ENCODE measurements at regions not wholly inside any gene's neighbourhood (a gene's known extent, or its start where the extent isn't known, plus 50 kb on each side); places are given as distances from the start of the nearest gene placed in this dataset.

DNA sequence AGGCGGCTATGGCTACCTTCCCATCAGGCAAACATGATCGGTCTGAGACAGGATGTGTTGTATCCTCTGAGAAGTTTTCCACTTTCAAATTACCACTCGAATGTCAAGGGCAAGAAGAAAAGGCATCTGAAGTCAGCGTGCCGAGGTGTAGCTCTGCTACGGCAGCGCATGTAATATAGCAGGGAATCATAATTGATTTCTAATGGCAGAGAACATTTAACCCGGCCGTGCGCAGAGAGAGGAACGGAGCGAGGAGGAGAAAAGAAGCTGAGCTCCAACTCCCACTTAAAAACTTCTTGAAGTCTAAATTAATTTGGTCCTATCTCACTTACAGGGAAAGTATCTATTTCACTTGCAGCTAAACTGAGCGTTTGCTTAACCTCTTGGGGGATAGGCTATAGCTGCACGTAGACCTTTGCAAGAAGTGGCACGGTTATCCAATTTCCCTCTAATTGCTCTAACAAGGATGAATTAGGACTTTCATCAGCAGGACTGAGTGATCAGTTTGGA lies 137.3 kb upstream of the KIRREL3 start:
- in situ Hi-C loops (cut with MboI; ENCODE audit: low sequenced_read_pairs), result no loop called here

DNA sequence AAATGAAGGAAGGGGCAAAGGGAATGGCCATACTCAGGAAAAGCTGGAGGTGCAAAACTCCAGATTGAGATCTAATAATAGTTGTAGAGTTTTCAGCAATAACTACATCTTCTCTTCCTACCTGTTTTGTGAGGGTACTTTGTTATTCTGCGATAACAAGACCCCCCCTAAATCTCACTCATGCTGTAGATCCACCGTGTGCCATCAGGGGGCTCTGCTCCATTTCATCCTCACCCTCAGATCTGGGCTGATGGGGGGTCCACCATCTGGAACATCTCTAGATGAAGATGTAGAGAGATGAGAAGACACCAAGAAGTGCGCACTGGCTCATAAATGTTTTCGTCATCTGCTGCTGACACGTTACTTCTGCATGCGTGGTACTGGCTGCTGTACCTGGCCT lies 135.9 kb upstream of the KIRREL3 start:
- in situ Hi-C loops (cut with MboI; ENCODE audit: low sequenced_read_pairs), result no loop called here

- in situ Hi-C loops (cut with MboI; ENCODE audit: low sequenced_read_pairs), result no loop called here
Observed at GRCh38 chr11:127135256-127135655, 134.7 kb upstream of the KIRREL3 start.

- in situ Hi-C loops (cut with MboI; ENCODE audit: low sequenced_read_pairs), result no loop called here
Observed at GRCh38 chr11:127133061-127133460, 132.5 kb upstream of the KIRREL3 start.

DNA sequence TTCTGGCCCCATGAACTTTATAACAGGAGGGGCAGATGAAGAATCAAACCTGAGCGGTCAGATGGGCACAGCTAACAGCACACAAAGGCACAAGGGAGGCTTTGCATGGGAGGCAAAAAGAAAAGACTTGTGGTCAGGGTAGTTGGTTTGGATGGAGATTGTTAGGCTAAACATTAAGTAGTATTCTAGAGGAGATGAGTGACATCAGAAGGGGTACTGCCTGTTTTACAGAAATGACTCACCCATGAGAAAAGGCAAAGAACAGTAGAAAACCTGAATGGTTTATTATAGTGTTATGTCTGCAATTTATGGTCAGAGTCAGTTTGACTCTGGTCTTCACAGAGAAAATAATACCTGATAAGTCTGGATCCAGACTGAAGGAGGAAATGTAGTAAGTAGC lies 129.8 kb upstream of the KIRREL3 start:
- in situ Hi-C loops (cut with MboI; ENCODE audit: low sequenced_read_pairs), result no loop called here

DNA sequence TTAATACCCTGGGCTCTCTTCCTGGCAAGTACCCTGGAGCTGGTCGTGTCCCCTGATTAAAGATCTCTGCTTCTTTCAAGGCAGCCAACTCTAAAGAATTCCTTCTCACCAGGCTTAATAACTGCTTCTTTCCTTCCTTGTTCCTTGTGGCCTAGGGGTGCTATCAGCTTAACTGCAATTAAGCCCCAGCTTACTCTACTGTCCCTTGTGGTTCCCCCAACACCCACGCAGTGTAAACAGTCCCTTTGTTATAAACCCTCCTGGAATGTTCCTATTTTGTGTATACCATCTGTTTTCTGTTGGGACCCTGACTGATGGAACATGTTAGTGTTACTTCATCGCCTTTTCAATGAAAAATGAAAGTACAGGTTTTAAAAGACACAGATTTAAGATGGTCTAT lies 126.4 kb upstream of the KIRREL3 start:
- in situ Hi-C loops (cut with MboI; ENCODE audit: low sequenced_read_pairs), result no loop called here

DNA sequence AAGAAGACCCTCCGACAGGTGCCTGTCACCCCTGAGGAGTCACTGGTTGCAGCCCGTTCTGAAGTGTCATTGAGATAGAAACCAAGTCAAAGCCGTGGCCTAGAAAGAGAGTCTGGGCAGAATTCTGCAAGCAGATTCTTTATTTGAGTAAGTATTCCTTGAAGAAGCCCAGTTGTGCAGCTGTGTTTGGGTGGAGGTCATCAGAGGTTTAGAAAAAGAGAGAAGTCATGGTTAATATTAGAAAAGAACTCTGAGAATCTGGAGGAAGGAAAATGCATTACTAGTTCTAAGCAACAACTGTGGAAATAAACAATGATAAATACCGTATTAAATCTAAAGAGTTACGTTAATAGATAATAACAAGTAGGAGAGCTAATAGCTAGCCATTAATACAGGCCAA lies 118.8 kb upstream of the KIRREL3 start:
- in situ Hi-C loops (cut with MboI; ENCODE audit: low sequenced_read_pairs), result no loop called here

- in situ Hi-C loops (cut with MboI; ENCODE audit: low sequenced_read_pairs), result no loop called here
Observed at GRCh38 chr11:127118811-127119210, 118.2 kb upstream of the KIRREL3 start.

DNA sequence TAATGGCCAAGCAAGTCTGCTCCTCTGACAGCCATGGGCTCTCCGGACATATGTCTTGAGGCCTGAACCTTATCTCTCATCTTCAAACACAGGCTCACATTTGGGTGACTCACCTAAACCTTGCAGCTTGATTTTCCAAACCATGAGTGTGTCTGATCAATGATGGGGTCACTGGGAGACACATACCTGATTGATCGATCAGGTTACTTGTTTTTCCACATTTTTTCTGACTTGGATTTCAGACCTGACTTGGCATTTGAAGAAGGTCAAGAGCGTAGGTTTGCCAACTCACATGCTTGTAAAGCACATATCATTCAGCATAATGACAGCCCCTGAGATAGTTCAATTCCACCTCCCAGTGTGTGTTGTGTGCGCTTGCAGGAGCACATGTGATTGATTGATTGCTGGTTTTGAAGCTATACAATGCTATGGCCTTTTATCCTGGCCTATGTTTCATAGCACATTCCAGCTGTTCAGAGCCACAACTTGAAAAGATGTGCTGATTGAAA lies 116.7 kb upstream of the KIRREL3 start:
- in situ Hi-C loops (cut with MboI; ENCODE audit: low sequenced_read_pairs), result no loop called here

GRCh38 chr11:127115844-127116243 lies 115.3 kb upstream of the KIRREL3 start:
- in situ Hi-C loops (cut with MboI; ENCODE audit: low sequenced_read_pairs), result no loop called here

DNA sequence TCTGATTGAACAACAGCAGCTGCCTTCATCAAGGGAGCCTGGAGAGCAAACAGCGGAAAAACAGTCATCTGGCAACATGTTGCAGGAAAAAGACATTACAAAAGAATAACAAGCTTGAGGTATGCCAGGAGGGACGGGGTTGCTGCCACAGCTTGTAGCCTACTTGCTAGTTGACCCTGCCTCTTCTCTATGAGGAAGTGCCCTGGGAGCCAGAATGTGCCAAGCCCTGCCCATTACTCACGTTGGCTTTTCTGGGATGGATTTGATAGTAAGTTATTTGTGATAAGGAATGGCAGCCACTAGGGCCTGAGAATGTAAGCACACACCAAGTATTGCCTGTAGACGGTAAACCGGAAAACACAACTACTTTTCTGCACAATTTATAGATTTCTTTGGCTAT lies 113.5 kb upstream of the KIRREL3 start:
- in situ Hi-C loops (cut with MboI; ENCODE audit: low sequenced_read_pairs), result no loop called here

GRCh38 chr11:127110542-127110941 lies 110.0 kb upstream of the KIRREL3 start:
- in situ Hi-C loops (cut with MboI; ENCODE audit: low sequenced_read_pairs), result no loop called here

DNA sequence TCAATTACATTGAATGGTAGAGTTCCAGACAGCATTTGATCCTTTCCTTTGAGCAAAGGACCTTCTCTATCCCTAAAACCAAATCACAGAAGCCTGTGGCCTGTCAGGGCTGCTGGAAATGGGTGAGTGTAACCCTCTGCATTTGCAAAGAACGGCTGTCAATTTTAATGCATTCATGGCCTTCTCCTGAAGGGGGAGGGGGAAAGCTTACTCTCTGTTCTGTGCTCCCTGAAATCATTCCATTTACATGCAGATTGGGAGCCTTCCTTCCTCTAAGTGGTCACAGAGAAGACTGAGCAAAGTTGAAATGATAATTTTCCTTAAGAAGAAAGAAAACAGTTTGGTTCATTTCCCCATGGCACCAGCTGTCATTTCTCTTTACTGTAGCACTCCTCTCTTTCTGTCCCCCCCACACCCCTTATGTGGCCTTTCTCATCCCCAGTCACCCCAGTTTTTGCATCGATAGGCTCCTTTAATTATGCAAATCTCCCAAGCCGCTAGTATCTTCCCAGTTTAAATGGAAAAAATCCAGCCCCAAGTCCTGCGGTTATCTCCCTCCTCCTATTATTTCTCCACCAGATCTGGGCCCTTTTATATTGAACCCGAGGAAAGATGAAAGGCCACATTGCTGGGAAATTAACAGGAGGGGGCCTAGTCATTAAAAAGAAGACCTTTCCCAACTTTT lies 109.4 kb upstream of the KIRREL3 start:
- in situ Hi-C loops (cut with MboI; ENCODE audit: low sequenced_read_pairs), result no loop called here

- in situ Hi-C loops (cut with MboI; ENCODE audit: low sequenced_read_pairs), result no loop called here
Observed at GRCh38 chr11:127108838-127109237, 108.3 kb upstream of the KIRREL3 start.

- in situ Hi-C loops (cut with MboI; ENCODE audit: low sequenced_read_pairs), result no loop called here
Observed at GRCh38 chr11:127106938-127107337, 106.4 kb upstream of the KIRREL3 start.

- in situ Hi-C loops (cut with MboI; ENCODE audit: low sequenced_read_pairs), result no loop called here
Observed at GRCh38 chr11:127105593-127106541, 105.3 kb upstream of the KIRREL3 start.

DNA sequence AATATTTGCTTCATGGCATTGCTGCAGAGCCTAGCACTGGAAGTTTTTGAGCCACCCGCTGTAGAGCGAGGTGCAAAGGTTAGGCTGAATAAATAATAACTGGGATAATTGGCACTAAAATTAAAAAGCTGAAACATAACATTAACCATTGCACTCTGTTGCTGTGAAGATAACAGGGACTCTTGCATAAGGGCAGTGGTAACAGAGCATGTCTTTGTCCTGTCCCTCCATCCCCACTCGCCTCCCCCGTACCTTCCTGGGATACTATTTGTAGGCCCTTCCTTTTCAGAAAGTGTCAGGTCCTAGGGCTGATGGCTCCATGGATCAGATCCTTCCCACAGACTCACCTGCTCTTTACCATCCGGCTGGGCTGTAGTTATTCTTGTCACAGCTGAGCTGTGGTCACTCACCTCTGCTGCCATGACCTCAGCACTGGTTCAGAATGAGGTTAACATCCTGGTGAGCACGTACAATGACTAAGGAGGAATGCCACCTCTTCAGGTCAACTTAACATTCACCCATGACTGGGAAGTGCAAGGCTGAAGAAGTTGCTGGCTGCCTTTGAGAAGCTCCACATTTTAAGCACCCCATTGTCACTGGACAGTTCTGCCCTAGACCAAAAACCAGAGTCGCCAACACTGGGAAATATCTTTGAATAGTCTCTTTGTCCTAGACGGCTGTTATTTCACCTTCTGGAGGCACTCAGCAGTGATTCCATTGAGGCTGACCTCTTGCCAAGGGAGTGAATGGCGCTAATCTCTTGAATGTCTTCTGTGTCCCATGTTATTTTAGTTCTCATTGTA lies 103.2 kb upstream of the KIRREL3 start:
- in situ Hi-C loops (cut with MboI; ENCODE audit: low sequenced_read_pairs), result no loop called here

- in situ Hi-C loops (cut with MboI; ENCODE audit: low sequenced_read_pairs), result no loop called here
Observed at GRCh38 chr11:127098684-127099083, 98.1 kb upstream of the KIRREL3 start.

DNA sequence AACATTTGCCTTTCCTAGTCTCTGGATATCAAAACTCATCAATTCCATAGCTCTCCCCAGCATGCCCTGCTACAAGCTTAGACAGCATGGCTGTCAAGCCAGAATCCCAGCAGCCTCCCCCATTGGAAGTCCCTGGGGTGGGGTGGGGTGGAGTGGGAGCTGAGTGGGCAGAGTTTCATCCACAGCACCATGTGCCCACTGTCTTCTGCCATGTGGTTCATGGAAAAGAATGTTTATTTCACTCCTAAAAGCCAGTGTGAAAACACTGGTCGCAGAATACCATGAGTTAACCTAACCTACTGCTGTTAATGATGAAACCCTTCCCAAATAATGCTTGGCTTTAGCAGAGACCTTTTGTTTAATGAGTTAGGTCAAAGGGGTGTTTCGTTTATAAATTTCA lies 80.2 kb upstream of the KIRREL3 start:
- in situ Hi-C loops (cut with MboI; ENCODE audit: low sequenced_read_pairs), result no loop called here

DNA sequence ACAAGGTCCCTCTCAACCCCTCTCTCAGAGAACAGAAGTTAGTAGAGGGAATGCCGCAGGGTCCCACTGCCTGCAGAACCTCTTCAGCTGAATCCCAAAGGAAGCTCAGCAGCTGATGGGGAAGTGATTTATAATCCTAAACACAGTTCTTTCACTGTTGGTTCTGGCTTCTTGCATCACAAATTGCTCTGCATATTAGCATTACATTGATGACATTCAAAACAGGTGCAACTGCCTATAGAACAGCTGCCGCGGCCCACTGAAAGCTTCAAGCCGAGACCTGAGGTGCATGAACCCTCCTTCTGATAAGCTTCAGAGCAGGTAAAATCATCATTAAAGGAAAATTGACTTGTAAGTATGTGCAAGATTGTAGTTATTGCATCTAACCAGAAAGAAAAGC lies 75.2 kb upstream of the KIRREL3 start:
- in situ Hi-C loops (cut with MboI; ENCODE audit: low sequenced_read_pairs), result no loop called here

GRCh38 chr11:127074151-127074761 lies 73.7 kb upstream of the KIRREL3 start:
- in situ Hi-C loops (cut with MboI; ENCODE audit: low sequenced_read_pairs), result no loop called here

All from HL-60/S4 (cell line).